GM19328 (cell line): ENCODE measurements at regions not wholly inside any gene's neighbourhood (a gene's known extent, or its start where the extent isn't known, plus 50 kb on each side); places are given as distances from the start of the nearest gene placed in this dataset.

ENCODE experiments used
- ATAC-seq: cut with Tn5 transposase; IDR thresholded peaks from one replicate; pipeline ENCODE4 v1.9.1; 2021; ENCODE audit warnings: mild to moderate bottlenecking, moderate library complexity; ENCODE audit not compliant: unreplicated experiment

DNA sequence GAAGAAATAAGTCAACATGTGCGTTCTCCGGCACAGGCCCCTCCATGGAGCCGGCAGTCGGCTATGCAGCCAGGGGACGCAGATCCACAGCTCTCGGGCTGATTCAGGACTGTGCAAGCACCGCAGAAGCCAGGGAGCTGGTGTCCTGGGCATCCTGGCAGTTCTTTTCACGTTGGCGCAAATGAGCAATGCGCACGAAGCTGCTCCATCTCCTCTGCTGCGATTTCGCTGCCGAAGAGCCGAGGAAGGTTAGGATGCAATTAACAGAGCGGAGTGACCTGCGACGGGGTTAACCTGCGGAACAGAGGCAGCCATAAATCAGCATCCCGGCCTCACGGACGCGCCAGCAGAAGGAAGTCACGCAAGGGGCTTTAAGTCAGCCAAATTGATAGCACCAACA lies 107.1 kb upstream of the POU3F3 start:
- no peak for ATAC-seq

DNA sequence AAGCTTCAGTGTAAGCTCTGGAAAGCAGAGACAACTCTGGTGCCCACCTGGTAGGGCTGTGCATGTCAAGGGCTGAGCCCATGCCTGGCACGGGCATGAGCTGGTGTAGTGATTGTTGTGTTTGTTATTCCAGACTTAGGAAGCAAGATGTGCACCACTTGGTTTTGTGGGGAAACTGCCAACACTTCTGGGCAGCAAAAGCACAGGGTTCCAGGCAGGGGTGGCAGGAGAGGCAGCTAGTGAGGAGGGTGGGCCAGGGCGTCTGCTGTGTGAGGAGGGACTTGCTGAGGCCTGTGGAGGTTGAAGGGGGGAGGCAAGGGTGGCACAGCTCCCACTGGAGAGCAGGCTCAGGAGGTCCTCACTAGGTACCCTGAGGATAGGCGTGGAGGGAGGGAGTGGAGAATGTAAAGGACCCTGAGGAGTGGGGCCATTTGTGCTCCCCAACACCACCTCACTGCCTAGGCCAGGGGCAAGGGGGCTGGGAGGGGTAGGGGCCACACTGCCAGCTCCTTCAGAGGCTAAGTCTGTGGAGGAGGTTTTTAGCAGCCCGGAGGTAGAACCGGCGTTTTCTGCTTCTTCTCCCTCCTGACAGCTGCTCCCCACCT lies 104.0 kb upstream of the POU3F3 start:
- ATAC-seq: no peak

DNA sequence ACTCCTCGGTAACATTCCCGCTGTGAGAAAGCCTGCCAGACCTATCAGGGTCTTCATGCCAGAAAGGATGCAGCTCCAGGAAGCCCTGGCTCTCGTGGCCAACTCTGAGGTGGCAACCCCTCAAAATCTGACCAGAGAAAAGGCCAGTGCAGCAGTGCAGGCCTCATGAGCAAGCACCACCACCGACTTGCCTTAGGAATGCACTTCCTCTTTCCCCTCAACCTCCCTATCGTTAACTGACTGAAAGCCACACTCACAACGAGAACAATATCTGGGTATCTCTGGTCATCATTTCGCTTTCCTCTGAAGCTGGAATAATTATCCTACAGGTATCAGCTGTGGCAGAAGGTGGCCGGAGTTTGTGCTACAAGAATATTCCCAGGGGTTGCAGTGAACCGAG lies 101.4 kb upstream of the POU3F3 start:
- ATAC-seq: no peak

GRCh38 chr2:104755026-104755878 lies 98.7 kb upstream of the POU3F3 start:
- ATAC-seq: no peak

GRCh38 chr2:104756118-104756517 lies 97.8 kb upstream of the POU3F3 start:
- no peak for ATAC-seq

- ATAC-seq: no peak
These were observed 96.9 kb upstream of the POU3F3 start for GRCh38 chr2:104757056-104757455.

DNA sequence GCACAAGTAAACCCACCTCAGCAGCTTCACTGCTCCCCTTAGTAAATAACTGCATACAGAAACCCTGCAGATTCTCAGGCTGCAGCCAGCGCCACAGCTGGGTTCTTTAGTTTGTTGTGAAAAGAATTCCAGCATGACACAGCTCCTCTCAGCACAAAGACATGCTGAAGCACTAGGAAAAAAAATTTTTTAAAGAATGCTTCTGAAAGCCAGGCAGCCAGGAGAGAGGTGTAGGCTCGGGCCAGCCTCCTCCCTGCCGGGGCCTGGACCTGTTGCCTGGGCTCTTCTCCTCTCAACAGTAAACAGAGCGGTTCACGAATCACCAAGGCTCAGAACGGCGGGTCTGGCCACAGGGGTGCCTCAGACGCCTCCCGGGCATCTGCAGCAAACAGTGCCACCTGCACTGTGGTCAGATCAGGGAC lies 95.7 kb upstream of the POU3F3 start:
- ATAC-seq: no peak

GRCh38 chr2:104762031-104762430 lies 91.9 kb upstream of the POU3F3 start:
- ATAC-seq: no peak

- no peak for ATAC-seq
These were observed 87.2 kb upstream of the POU3F3 start for GRCh38 chr2:104766683-104767082.

DNA sequence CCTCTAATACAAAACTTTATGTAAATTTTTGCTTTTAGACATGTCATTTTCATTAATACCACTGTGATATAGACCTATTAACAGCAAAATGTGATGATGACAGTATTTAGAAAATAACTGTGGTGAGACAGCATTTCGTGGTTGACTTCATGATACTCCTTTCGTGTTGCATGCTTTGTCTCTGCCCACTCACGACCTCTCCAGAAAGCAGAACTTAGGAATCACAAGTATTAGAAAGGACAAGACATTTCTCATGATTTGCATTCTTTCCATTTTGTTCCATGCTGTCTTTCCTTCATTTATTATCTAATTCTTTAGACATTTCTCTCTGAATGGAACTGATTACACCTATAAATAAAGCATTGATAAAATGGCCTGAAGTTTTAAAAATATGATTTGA lies 85.2 kb upstream of the POU3F3 start:
- no peak for ATAC-seq

DNA sequence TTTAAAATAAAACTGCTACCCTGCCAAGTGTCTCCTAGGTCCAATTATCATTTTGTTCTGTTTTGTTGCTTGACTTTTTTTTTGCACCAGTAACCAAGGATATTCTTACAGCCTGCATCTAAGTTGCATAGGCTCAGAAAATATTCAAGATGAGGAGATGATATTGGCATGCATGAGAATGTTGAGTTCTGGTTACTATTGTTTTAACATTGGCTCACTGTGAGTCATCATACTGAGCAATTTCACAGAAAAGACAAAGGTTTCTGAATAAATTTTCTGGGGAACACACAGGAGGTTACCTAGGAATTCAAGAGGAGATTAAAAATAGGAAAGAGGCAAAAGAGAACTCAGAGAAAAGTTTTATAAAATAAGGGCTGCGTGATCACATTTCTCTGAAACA lies 84.8 kb upstream of the POU3F3 start:
- no peak for ATAC-seq

GRCh38 chr2:104772996-104773395 lies 80.9 kb upstream of the POU3F3 start:
- no peak for ATAC-seq

- no peak for ATAC-seq
These were observed 79.3 kb upstream of the POU3F3 start for GRCh38 chr2:104774631-104775030.

- no peak for ATAC-seq
These were observed 76.2 kb upstream of the POU3F3 start for GRCh38 chr2:104777721-104778120.

DNA sequence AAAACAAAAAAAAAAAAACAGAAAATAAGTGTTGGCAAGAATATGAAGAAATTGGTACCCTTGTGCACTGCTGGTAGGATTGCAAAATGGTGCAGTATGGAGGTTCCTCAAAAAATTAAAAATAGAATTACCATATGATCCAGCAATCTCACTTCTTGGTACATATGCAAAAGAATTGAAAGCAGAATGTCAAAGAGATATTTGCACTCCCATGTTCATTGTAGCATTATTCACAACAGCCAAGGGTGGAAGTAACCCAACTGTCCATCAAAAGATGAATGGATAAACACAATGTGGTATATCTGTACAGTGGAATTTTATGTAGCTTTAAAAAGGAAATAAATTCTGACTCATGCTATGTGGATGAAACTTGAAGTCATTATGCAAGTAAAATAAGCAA lies 72.8 kb upstream of the POU3F3 start:
- no peak for ATAC-seq

DNA sequence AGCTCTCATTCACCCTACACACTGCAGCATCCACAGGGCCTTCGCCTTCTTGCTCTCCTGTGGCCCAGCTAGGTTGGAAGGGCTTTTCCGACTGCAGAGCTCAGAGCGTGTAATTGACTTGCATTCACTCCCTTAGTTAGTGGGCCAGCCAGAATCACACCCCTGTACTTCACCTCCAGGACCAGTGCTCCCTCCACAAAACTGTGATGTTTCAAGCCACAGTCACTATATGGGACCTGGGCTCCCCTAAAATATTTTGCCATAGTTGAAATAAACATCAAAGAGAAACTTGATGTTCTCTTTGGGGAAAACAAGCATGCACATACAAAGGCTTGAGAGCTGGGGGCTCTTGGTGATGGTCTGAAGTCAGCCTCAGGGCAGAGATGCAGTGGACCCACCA lies 69.7 kb upstream of the POU3F3 start:
- no peak for ATAC-seq

DNA sequence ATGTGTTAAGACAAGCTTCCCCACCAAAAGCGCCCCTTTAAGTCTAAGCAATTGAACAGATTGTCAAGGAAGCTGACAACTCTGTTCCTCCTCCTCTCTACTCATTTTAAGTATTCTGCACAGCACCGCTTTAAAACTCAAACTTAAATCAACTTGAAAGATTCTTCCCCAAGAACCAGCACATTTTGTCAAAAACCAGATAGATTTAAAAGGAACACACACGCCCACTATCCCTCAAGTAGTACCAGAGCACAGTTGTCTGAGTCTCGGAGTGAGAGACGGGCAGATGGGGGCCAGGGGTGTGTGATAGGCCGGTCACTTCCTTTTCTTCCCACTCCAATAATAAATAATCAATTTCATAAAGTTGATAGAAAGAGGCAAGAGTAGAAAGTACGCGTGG lies 67.7 kb upstream of the POU3F3 start:
- no peak for ATAC-seq

- no peak for ATAC-seq
These were observed 67.1 kb upstream of the POU3F3 start for GRCh38 chr2:104786821-104787220.

DNA sequence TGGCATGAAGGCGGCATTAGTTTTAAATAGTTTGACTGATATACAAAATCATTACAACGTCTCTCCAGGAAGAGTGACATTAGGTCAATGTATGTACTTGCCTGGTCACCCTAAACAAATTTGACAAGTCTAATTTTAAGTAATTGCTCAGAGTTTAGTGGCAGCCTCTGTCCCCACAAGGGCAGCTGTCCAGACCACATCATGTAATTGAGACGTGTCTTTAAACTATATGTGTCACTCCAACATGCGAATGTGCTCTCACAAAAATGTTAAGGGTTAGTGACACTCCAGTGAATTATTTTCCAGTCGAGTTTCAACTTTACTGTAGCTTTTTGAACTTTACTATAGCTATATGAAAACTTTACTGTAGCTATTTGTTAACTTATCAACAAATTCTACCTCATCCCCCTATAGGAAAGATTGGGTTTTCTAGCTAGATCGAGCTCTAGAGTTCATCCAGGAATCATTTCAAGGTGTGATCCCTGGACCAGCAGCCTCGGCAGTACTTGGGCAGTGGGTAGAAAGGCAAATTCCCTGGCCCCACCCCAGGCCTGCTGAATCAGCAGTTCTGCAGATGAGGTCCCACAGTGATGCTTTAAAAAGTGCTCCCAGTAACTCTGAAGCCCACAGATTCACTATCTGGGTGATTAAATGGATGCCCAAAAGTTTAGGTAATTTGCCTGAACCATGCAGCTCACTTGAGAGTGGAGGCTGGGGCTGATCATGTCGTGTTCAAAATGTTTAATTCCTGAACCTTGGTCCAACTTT lies 66.4 kb upstream of the POU3F3 start:
- no peak for ATAC-seq

DNA sequence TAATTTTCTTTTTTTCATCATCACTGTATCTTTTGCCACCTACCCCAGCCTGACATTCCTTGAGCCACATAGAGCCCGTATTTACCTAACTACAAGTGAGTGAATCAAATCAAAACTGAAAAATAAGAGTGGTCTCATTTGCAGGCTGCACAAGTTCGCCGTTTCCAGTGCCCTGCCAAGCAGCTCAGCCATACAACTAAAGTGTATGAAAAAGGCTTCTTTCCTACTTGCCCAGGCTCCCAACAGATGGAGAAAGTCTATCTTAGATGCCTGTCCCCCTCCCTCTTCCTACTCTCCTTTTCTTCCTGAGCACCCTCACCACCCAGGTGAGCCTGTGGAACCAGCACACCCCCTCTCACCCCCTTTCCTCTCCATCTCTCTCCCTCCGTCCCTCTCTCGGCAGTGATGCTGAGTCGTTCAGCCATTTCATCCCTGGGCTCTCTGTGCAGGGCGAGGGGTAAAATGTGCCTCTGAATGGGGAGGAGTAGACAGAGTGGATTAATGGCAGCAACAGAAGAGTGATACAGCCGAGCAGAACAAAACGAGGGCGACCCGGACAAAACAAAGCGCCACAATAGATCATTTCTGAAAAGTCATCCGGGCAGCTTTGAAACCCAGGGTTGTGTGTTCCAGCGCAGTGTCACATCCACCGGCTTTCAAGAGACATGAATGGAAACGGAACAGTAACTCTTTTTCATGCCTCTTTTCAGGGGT lies 65.0 kb upstream of the POU3F3 start:
- no peak for ATAC-seq

- ATAC-seq: no peak
These were observed 63.7 kb upstream of the POU3F3 start for GRCh38 chr2:104790100-104790811.
